Chondrocyte (in vitro differentiated cells): ENCODE measurements at regions not wholly inside any gene's neighbourhood (a gene's known extent, or its start where the extent isn't known, plus 50 kb on each side); places are given as distances from the start of the nearest gene placed in this dataset.

ENCODE experiments used
- DNase-seq: peaks from one replicate; pipeline ENCODE4 v3.0.0; 2021; ENCODE audit warnings: mixed read lengths, low spot score
- H3K27ac Mint-ChIP-seq: one replicate; pipeline ENCODE4 v1.8.0; 2021; ENCODE audit warnings: mild to moderate bottlenecking, moderate library complexity, mixed read lengths; ENCODE audit not compliant: unreplicated experiment
- H3K27me3 Mint-ChIP-seq: 2 replicates; pipeline ENCODE4 v1.8.0; 2021; ENCODE audit warnings: low read depth, mixed read lengths
- H3K36me3 Mint-ChIP-seq: 2 replicates; pipeline ENCODE4 v1.8.0; 2021; ENCODE audit warnings: low read depth, mixed read lengths
- H3K4me1 Mint-ChIP-seq: 2 replicates; pipeline ENCODE4 v1.8.0; 2021; ENCODE audit warnings: low read depth, mild to moderate bottlenecking, mixed read lengths
- H3K4me3 Mint-ChIP-seq: one replicate; pipeline ENCODE4 v1.8.0; 2021; ENCODE audit warnings: mild to moderate bottlenecking, moderate library complexity, mixed read lengths; ENCODE audit not compliant: unreplicated experiment
- H3K9me3 Mint-ChIP-seq: 2 replicates; pipeline ENCODE4 v1.8.0; 2021; ENCODE audit warnings: low read depth, mixed read lengths
- CTCF ChIP-seq: fragments of 200-600 bp; sonication (generic); IDR thresholded peaks from 2 replicates; pipeline ENCODE4 v1.5.0; 2021; ENCODE audit warnings: antibody characterized with exemption, mild to moderate bottlenecking, moderate library complexity

- DNase-seq: no peak
- Mint-ChIP-seq H3K9me3 (no peaks in the 10 kb centered on the region), H3K27ac (no peak overlapping the region), H3K27me3 (peaks cover 13% of the 10 kb centered on the region), H3K36me3 (no peaks in the 10 kb centered on the region), H3K4me3 (no peak overlapping the region), H3K4me1 (no peaks in the 10 kb centered on the region)
- no peak for TF ChIP-seq CTCF
Observed at GRCh38 chr2:58876126-58876525, 635.0 kb upstream of the FANCL start.

- H3K27ac Mint-ChIP-seq: no peak overlapping the region
- DNase-seq: no peak
- H3K9me3 Mint-ChIP-seq: no peaks in the 10 kb centered on the region
- no peaks in the 10 kb centered on the region for H3K4me1 Mint-ChIP-seq
- H3K4me3 Mint-ChIP-seq: no peak overlapping the region
- TF ChIP-seq CTCF: no peak
- H3K27me3 Mint-ChIP-seq: peaks cover 13% of the 10 kb centered on the region
- H3K36me3 Mint-ChIP-seq: no peaks in the 10 kb centered on the region
Observed at GRCh38 chr2:58875436-58875835, 634.3 kb upstream of the FANCL start.

GRCh38 chr2:58871469-58872142 lies 630.5 kb upstream of the FANCL start:
- Mint-ChIP-seq H3K36me3 (no peaks in the 10 kb centered on the region), H3K4me3 (no peak overlapping the region), H3K27ac (no peak overlapping the region), H3K4me1 (no peaks in the 10 kb centered on the region), H3K27me3 (peaks cover 10% of the 10 kb centered on the region), H3K9me3 (no peaks in the 10 kb centered on the region)
- peak; percentile 45 for TF ChIP-seq CTCF
- DNase-seq: no peak

- TF ChIP-seq CTCF: no peak
- no peak for DNase-seq
- Mint-ChIP-seq H3K9me3 (no peaks in the 10 kb centered on the region), H3K27ac (no peak overlapping the region), H3K27me3 (peaks cover 5% of the 10 kb centered on the region), H3K4me3 (no peak overlapping the region), H3K36me3 (no peaks in the 10 kb centered on the region), H3K4me1 (no peaks in the 10 kb centered on the region)
Observed at GRCh38 chr2:58870704-58871103, 629.6 kb upstream of the FANCL start.

- no peaks in the 10 kb centered on the region for H3K4me1 Mint-ChIP-seq
- peaks cover 4% of the 10 kb centered on the region for H3K27me3 Mint-ChIP-seq
- TF ChIP-seq CTCF: no peak
- H3K27ac Mint-ChIP-seq: no peak overlapping the region
- no peak overlapping the region for H3K4me3 Mint-ChIP-seq
- peaks cover under 1% of the 10 kb centered on the region for H3K9me3 Mint-ChIP-seq
- no peaks in the 10 kb centered on the region for H3K36me3 Mint-ChIP-seq
- DNase-seq: no peak
Observed at GRCh38 chr2:58866946-58867345, 625.8 kb upstream of the FANCL start.
